HCT116 (cell line): ENCODE measurements at regions not wholly inside any gene's neighbourhood (a gene's known extent, or its start where the extent isn't known, plus 50 kb on each side); places are given as distances from the start of the nearest gene placed in this dataset.

Source experiments
- ATAC-seq: fragments of 200-7000 bp; cut with Tn5 transposase; 2 replicates; pipeline ENCODE4 v1.9.1; 2020; ENCODE audit warnings: mild to moderate bottlenecking, moderate library complexity
- BruUV-seq: library from RNA; stranded (reverse); fragments of 400-500 nt; replicated peaks from 2 replicates; lab custom pipeline; 2021; lab: Mats Ljungman, UMichigan
- CTCF ChIA-PET: fragments of 300-600 bp; sonication (Branson Sonifier 250); formaldehyde crosslinking; loops from one replicate; lab custom pipeline; 2021; ENCODE audit warnings: antibody characterized with exemption; lab: Charles Lee
- POLR2A ChIA-PET: fragments of 300-600, 350-600 bp; sonication (Branson Sonifier 250); formaldehyde crosslinking; loops from one replicate; lab custom pipeline; 2021; ENCODE audit warnings: antibody characterized with exemption; lab: Charles Lee
- RAD21 ChIA-PET, 2 experiments: fragments of 300-600 bp; sonication (Branson Sonifier 250); formaldehyde crosslinking; loops; one replicate each; lab custom pipeline; 2023; ENCODE audit warnings: low total read pairs in 2 of 2; ENCODE audit not compliant: uncharacterized antibody in 2 of 2, unreplicated experiment in 2 of 2, low non-redundant PET in 1 of 2; lab: Charles Lee
- DNase-seq: peaks from one replicate; pipeline ENCODE4 v3.0.0-alpha.2; 2010; ENCODE audit warnings: low read depth, low spot score
- H2AFZ ChIP-seq: fragments of 200-600 bp; shearing (Covaris generic), sonication (generic); 2 replicates; pipeline ENCODE4 v1.6.1; 2017; ENCODE audit warnings: low read depth, mixed run types, mixed read lengths, antibody characterized with exemption, low read length; ENCODE audit not compliant: poor library complexity, severe bottlenecking
- H3K27ac ChIP-seq: 2 replicates; pipeline ENCODE4 v1.5.1; 2012; ENCODE audit warnings: low read depth, low read length
- H3K27me3 ChIP-seq: fragments of 200-600 bp; sonication (generic); 2 replicates; pipeline ENCODE4 v1.6.1; 2016; ENCODE audit warnings: mixed run types, low read length, mixed read lengths; ENCODE audit not compliant: insufficient read depth
- H3K36me3 ChIP-seq, 2 experiments: fragments of 200-500 bp in 1 of 2; fragments of 200-600 bp in 1 of 2; sonication (Bioruptor generic) in 1 of 2; sonication (generic) in 1 of 2; 2 replicates each; pipeline versions ENCODE4 v1.5.1 to v1.6.1; 2014 to 2016; ENCODE audit warnings: low read length in 2 of 2, inconsistent platforms in 1 of 2, mixed read lengths in 1 of 2, mixed run types in 1 of 2; ENCODE audit not compliant: insufficient read depth in 2 of 2, control insufficient read depth in 1 of 2
- H3K4me1 ChIP-seq, 2 experiments: fragments of 200-600 bp in 1 of 2; sonication (generic) in 1 of 2; 2 replicates each; pipeline versions ENCODE4 v1.5.1 to v1.6.1; 2012 to 2017; ENCODE audit warnings: low read length in 2 of 2, inconsistent platforms in 1 of 2, mild to moderate bottlenecking in 1 of 2, mixed read lengths in 1 of 2, mixed run types in 1 of 2, moderate library complexity in 1 of 2; ENCODE audit not compliant: insufficient read depth in 2 of 2, control insufficient read depth in 1 of 2
- H3K4me2 ChIP-seq: fragments of 200-600 bp; sonication (generic); 2 replicates; pipeline ENCODE4 v1.6.1; 2017; ENCODE audit warnings: mixed run types, low read length, mixed read lengths
- H3K4me3 ChIP-seq, 2 experiments: fragments of 200-600 bp in 1 of 2; sonication (generic) in 1 of 2; replicated peaks in 1 of 2; 2 replicates each; pipeline ENCODE4 v1.5.1; 2011 to 2016; ENCODE audit warnings: low read length in 2 of 2, control low read depth in 1 of 2, low read depth in 1 of 2, mild to moderate bottlenecking in 1 of 2, mixed read lengths in 1 of 2, mixed run types in 1 of 2
- H3K79me2 ChIP-seq: fragments of 200-600 bp; sonication (generic); 2 replicates; pipeline ENCODE4 v1.6.1; 2017; ENCODE audit warnings: mild to moderate bottlenecking, mixed run types, low read length, moderate library complexity, mixed read lengths; ENCODE audit not compliant: insufficient read depth
- H3K9ac ChIP-seq: fragments of 200-600 bp; sonication (generic); 2 replicates; pipeline ENCODE4 v1.6.1; 2016; ENCODE audit warnings: low read length, mixed read lengths
- H3K9me2 ChIP-seq: fragments of 200-600 bp; sonication (generic), shearing (Covaris generic); 2 replicates; pipeline ENCODE4 v1.6.1; 2017; ENCODE audit warnings: mixed run types, mild to moderate bottlenecking, moderate library complexity; ENCODE audit not compliant: insufficient read depth
- H3K9me3 ChIP-seq, 2 experiments: fragments of 200-500 bp in 1 of 2; fragments of 200-600 bp in 1 of 2; sonication (Bioruptor generic) in 1 of 2; sonication (generic) in 1 of 2; 2 replicates each; pipeline ENCODE4 v1.6.1; 2014 to 2017; ENCODE audit warnings: low read length in 2 of 2, mixed read lengths in 2 of 2, inconsistent platforms in 1 of 2, low read depth in 1 of 2, mild to moderate bottlenecking in 1 of 2, mixed run types in 1 of 2, moderate library complexity in 1 of 2; ENCODE audit not compliant: control insufficient read depth in 1 of 2, insufficient read depth in 1 of 2
- H4K20me1 ChIP-seq: fragments of 200-600 bp; sonication (generic), shearing (Covaris generic); 2 replicates; pipeline ENCODE4 v1.6.1; 2017; ENCODE audit warnings: mixed run types, mild to moderate bottlenecking, moderate library complexity; ENCODE audit not compliant: insufficient read depth
- ATF3 ChIP-seq: IDR thresholded peaks from 2 replicates; pipeline ENCODE4 v1.6.1; 2012
- CBX3 ChIP-seq: IDR thresholded peaks from 2 replicates; pipeline ENCODE4 v1.6.1; 2012; ENCODE audit warnings: low read depth
- CTCF ChIP-seq, 3 experiments: fragments of 200-600 bp in 1 of 3; sonication (generic) in 1 of 3; IDR thresholded peaks in 2 of 3; conservative IDR thresholded peaks in 1 of 3; 2 replicates each; pipeline ENCODE4 v1.5.1; 2012 to 2017; ENCODE audit warnings: low read depth in 2 of 3, low read length in 2 of 3, antibody characterized with exemption in 1 of 3, borderline replicate concordance in 1 of 3, control low read depth in 1 of 3, mild to moderate bottlenecking in 1 of 3, mixed read lengths in 1 of 3, mixed run types in 1 of 3, moderate library complexity in 1 of 3; ENCODE audit not compliant: insufficient read depth in 1 of 3
- MAX ChIP-seq: IDR thresholded peaks from 2 replicates; pipeline ENCODE4 v1.6.1; 2012
- POLR2AphosphoS5 ChIP-seq: IDR thresholded peaks from 2 replicates; pipeline ENCODE4 v1.6.1; 2011; ENCODE audit warnings: mild to moderate bottlenecking, low read depth, low read length, moderate library complexity
- RAD21 ChIP-seq: IDR thresholded peaks from 2 replicates; pipeline ENCODE4 v1.6.1; 2012; ENCODE audit warnings: low read depth, mild to moderate bottlenecking
- intact Hi-C: fragments of 100-400 bp; cut with micrococcal nuclease; formaldehyde crosslinking; loops from 2 replicates; pipeline ENCODE4 v1.10.0; 2022

DNA sequence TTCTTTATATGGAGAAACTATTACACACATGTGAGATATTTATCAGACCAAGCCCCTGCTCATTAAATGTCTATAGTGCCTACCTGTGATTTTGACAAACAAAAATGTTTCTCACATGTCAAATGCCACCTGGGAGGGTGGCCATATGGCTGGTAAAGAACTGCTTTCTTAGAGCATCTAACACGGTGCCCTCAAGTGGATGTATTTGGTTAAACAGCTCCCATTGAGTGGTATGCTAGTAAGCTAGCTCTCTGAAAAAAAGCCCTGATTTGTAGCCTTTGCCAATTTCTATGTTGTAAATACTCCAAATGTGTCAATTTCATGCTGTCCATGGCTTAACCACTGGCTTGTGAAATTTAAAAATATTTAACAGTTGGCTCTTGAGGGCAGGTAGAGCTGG is 94.6 kb downstream of the PMAIP1 start:
- H3K79me2 ChIP-seq, result no peaks in the 10 kb centered on the region
- no peaks in the 10 kb centered on the region for H3K27me3 ChIP-seq
- TF ChIP-seq CTCF (IDR thresholded peaks at IDR 0.05 in 2 of 3, conservative IDR thresholded peaks at IDR 0.05 in 1 of 3; ENCODE audit: borderline replicate concordance in 1 of 3, insufficient read depth in 1 of 3, low read depth in 2 of 3, low read length in 2 of 3), result peak; percentile 26 to 44 (median 36); a peak in 4 of 6 replicates
- no peak for TF ChIP-seq POLR2AphosphoS5
- TF ChIP-seq CBX3, result no peak
- no peak for TF ChIP-seq ATF3
- peak; percentile 53 for TF ChIP-seq RAD21
- peak; percentile 21; the same call in 1 of the 2 replicates for TF ChIP-seq MAX
- TF ChIP-seq, all 23 proteins: peak for 3
- intact Hi-C loops, result loop anchor here (5.0 kb wide), 1 partner anchor 212 kb away; no protein-coding TSS in a partner anchor
- no peaks in the 10 kb centered on the region for H3K36me3 ChIP-seq
- H3K9me3 ChIP-seq, result no peaks in the 10 kb centered on the region
- POLR2A ChIA-PET, result no interaction called here
- H3K4me2 ChIP-seq, result no peak overlapping the region
- peak; percentile 16 for DNase-seq
- no peaks in the 10 kb centered on the region for H3K9me2 ChIP-seq
- no TSS peak for BruUV-seq
- no peak overlapping the region for H3K9ac ChIP-seq
- RAD21 ChIA-PET, result interaction anchor here in 1 of 2 experiments (1.1 kb wide), 1 partner anchor 420 kb away, joined by 4 read pairs; no protein-coding TSS in a partner anchor
- peak; percentile 81 for ATAC-seq
- H3K27ac ChIP-seq, result no peak overlapping the region
- H3K4me1 ChIP-seq, result peaks cover 6 to 17% of the 10 kb centered on the region in 2 experiments; a peak in 3 of 4 replicates
- H2AFZ ChIP-seq, result peak overlapping the region; percentile 10
- no peak overlapping the region for H3K4me3 ChIP-seq
- CTCF ChIA-PET, result interaction anchor here (0.6 to 3.1 kb wide), 8 partner anchors 9 to 555 kb away, joined by 3 to 32 read pairs (median 6); no protein-coding TSS in a partner anchor
- H4K20me1 ChIP-seq, result no peaks in the 10 kb centered on the region
